IMR-90 (cell line): ENCODE measurements at regions not wholly inside any gene's neighbourhood (a gene's known extent, or its start where the extent isn't known, plus 50 kb on each side); places are given as distances from the start of the nearest gene placed in this dataset.

ENCODE experiments used
- ATAC-seq: fragments of 200-7000 bp; cut with Tn5 transposase; 2 replicates; pipeline ENCODE4 v1.9.1; 2020; ENCODE audit warnings: low read depth, mild to moderate bottlenecking, moderate library complexity
- BruUV-seq: library from RNA; stranded (reverse); fragments of 400-500 nt; replicated peaks from 2 replicates; lab custom pipeline; 2021; lab: Mats Ljungman, UMichigan
- CTCF ChIA-PET: fragments of 300-600 bp; formaldehyde crosslinking; extraction: SDS; loops from one replicate; lab custom pipeline; 2021; ENCODE audit warnings: antibody characterized with exemption; lab: Yijun Ruan, JAX
- POLR2A ChIA-PET: fragments of 300-600 bp; sonication (Branson Sonifier 250); formaldehyde crosslinking; loops from one replicate; lab custom pipeline; 2022; ENCODE audit warnings: antibody characterized with exemption; ENCODE audit not compliant: unreplicated experiment; lab: Charles Lee
- DNase-seq: peaks from one replicate; pipeline ENCODE4 v3.0.0; 2013
- H2AFZ ChIP-seq: replicated peaks from 2 replicates; pipeline ENCODE3; 2013; ENCODE audit warnings: low read length, mild to moderate bottlenecking; ENCODE audit not compliant: poor library complexity
- H2AK5ac ChIP-seq: 2 replicates; pipeline ENCODE4 v1.6.1; 2013; ENCODE audit warnings: low read depth, low read length, inconsistent platforms
- H2AK9ac ChIP-seq: replicated peaks from 2 replicates; pipeline ENCODE3; 2013; ENCODE audit warnings: mild to moderate bottlenecking, low read depth, low read length, moderate library complexity; ENCODE audit not compliant: poor library complexity
- H2BK120ac ChIP-seq: 2 replicates; pipeline ENCODE4 v1.6.1; 2013; ENCODE audit warnings: low read depth, low read length, inconsistent platforms
- H2BK15ac ChIP-seq: 3 replicates; pipeline ENCODE4 v1.6.1; 2013; ENCODE audit warnings: low read depth, low read length, inconsistent platforms
- H2BK20ac ChIP-seq: 2 replicates; pipeline ENCODE4 v1.6.1; 2013; ENCODE audit warnings: low read depth, mild to moderate bottlenecking, inconsistent platforms, low read length, moderate library complexity
- H2BK5ac ChIP-seq: 2 replicates; pipeline ENCODE4 v1.6.1; 2013; ENCODE audit warnings: mild to moderate bottlenecking, low read depth, low read length, inconsistent platforms; ENCODE audit not compliant: poor library complexity, severe bottlenecking
- H3K14ac ChIP-seq: replicated peaks from 2 replicates; pipeline ENCODE4 v1.6.1; 2013; ENCODE audit warnings: low read depth, low read length, inconsistent platforms
- H3K18ac ChIP-seq: 2 replicates; pipeline ENCODE4 v1.6.1; 2013; ENCODE audit warnings: low read depth, low read length, control low read depth
- H3K23ac ChIP-seq: 2 replicates; pipeline ENCODE4 v1.6.1; 2013; ENCODE audit warnings: low read depth, low read length, inconsistent platforms
- H3K27ac ChIP-seq: 2 replicates; pipeline ENCODE4 v1.5.1; 2013; ENCODE audit warnings: mild to moderate bottlenecking, control low read depth, low read length; ENCODE audit not compliant: insufficient read depth
- H3K27me3 ChIP-seq: 2 replicates; pipeline ENCODE4 v1.6.1; 2013; ENCODE audit warnings: low read length; ENCODE audit not compliant: control insufficient read depth, insufficient read depth
- H3K36me3 ChIP-seq: 2 replicates; pipeline ENCODE4 v1.6.1; 2013; ENCODE audit warnings: low read length, mixed read lengths; ENCODE audit not compliant: control insufficient read depth, insufficient read depth
- H3K4ac ChIP-seq: 2 replicates; pipeline ENCODE4 v1.6.1; 2013; ENCODE audit warnings: low read depth, low read length, inconsistent platforms
- H3K4me1 ChIP-seq: 2 replicates; pipeline ENCODE4 v1.6.1; 2013; ENCODE audit warnings: low read length, mixed read lengths; ENCODE audit not compliant: control insufficient read depth, insufficient read depth
- H3K4me2 ChIP-seq: 2 replicates; pipeline ENCODE4 v1.6.1; 2013; ENCODE audit warnings: low read depth, mild to moderate bottlenecking, control low read depth, low read length, moderate library complexity
- H3K4me3 ChIP-seq: 2 replicates; pipeline ENCODE4 v1.5.1; 2013; ENCODE audit warnings: low read depth, mild to moderate bottlenecking, control low read depth, low read length, moderate library complexity; ENCODE audit not compliant: insufficient read depth
- H3K56ac ChIP-seq: 2 replicates; pipeline ENCODE4 v1.6.1; 2013; ENCODE audit warnings: low read length, inconsistent platforms; ENCODE audit not compliant: insufficient read depth; ENCODE audit errors: extremely low read depth
- H3K79me1 ChIP-seq, 2 experiments: 2 replicates each; pipeline ENCODE4 v1.6.1; 2013; ENCODE audit warnings: low read length in 2 of 2, inconsistent platforms in 1 of 2, low read depth in 1 of 2
- H3K9ac ChIP-seq: 2 replicates; pipeline ENCODE4 v1.6.1; 2013; ENCODE audit warnings: low read depth, low read length, control low read depth
- H3K9me1 ChIP-seq: 2 replicates; pipeline ENCODE4 v1.6.1; 2013; ENCODE audit warnings: low read length, inconsistent platforms; ENCODE audit not compliant: insufficient read depth
- H3K9me3 ChIP-seq: 2 replicates; pipeline ENCODE4 v1.6.1; 2013; ENCODE audit warnings: low read length; ENCODE audit not compliant: control insufficient read depth, insufficient read depth
- H4K20me1 ChIP-seq: 2 replicates; pipeline ENCODE4 v1.6.1; 2013; ENCODE audit warnings: low read length, inconsistent platforms; ENCODE audit not compliant: insufficient read depth
- H4K5ac ChIP-seq: 2 replicates; pipeline ENCODE4 v1.6.1; 2013; ENCODE audit warnings: mild to moderate bottlenecking, low read depth, low read length, control low read depth
- H4K8ac ChIP-seq, 2 experiments: 2 replicates each; pipeline ENCODE4 v1.6.1; 2013; ENCODE audit warnings: low read depth in 2 of 2, low read length in 2 of 2, control low read depth in 1 of 2, inconsistent platforms in 1 of 2
- H4K91ac ChIP-seq: 2 replicates; pipeline ENCODE4 v1.6.1; 2013; ENCODE audit warnings: low read depth, low read length, inconsistent platforms; ENCODE audit not compliant: insufficient read depth
- FOS ChIP-seq: fragments of 150-350 bp; IDR thresholded peaks from 2 replicates; pipeline ENCODE4 v1.6.1; 2016; ENCODE audit warnings: low read depth, low read length
- MAFK ChIP-seq: IDR thresholded peaks from 2 replicates; pipeline ENCODE4 v1.6.1; 2012; ENCODE audit warnings: low read depth, low read length, improper control_type of control experiment
- MXI1 ChIP-seq: IDR thresholded peaks from 2 replicates; pipeline ENCODE4 v1.6.1; 2012; ENCODE audit warnings: low read depth, mild to moderate bottlenecking, low read length, moderate library complexity, borderline replicate concordance
- WGBS, 2 experiments: methylation state at CpG; one replicate each; pipeline versions ENCODE4 v1.1.5 to v1.1.7; 2013; ENCODE audit warnings: missing lambda C conversion rate in 2 of 2; ENCODE audit not compliant: insufficient read length in 1 of 2; ENCODE audit errors: extremely low coverage in 2 of 2; 5-methylcytosine and 5-hydroxymethylcytosine counted together
- dilution Hi-C: fragments of 300-500 bp; cut with HindIII; formaldehyde crosslinking; loops from one replicate; pipeline ENCODE4 v1.14.3; 2018; ENCODE audit warnings: low sequenced_read_pairs; ENCODE audit not compliant: unreplicated experiment
- in situ Hi-C: fragments of 300-500 bp; cut with MboI; formaldehyde crosslinking; loops from 3 replicates; pipeline ENCODE4 v1.14.3; 2019; ENCODE audit warnings: low sequenced_read_pairs, inconsistent platforms, mixed read lengths
- intact Hi-C: fragments of 100-400 bp; cut with micrococcal nuclease; formaldehyde crosslinking; loops from 2 replicates; pipeline ENCODE4 v1.10.0; 2022

GRCh38 chr6:137269803-137270202 is 50.6 kb upstream of the IFNGR1 start:
- DNase-seq: no peak
- no peaks in the 10 kb centered on the region for H3K9me1 ChIP-seq
- H3K27me3 ChIP-seq: peaks cover 13% of the 10 kb centered on the region
- no peak overlapping the region for H3K4ac ChIP-seq
- H3K4me3 ChIP-seq: no peak overlapping the region
- H3K56ac ChIP-seq: no peak overlapping the region
- H4K8ac ChIP-seq: no peak overlapping the region
- no peak overlapping the region for H4K5ac ChIP-seq
- no peak overlapping the region for H2AK9ac ChIP-seq
- no peak overlapping the region for H3K14ac ChIP-seq
- ChIA-PET CTCF (no interaction called here), POLR2A (no interaction called here)
- H3K23ac ChIP-seq: no peak overlapping the region
- no peak overlapping the region for H3K9ac ChIP-seq
- H3K36me3 ChIP-seq: no peaks in the 10 kb centered on the region
- no TSS peak for BruUV-seq
- ATAC-seq: no peak
- H3K4me1 ChIP-seq: 0 out of 2 replicates have a peak, but pooled peaks cover 1% of the 10 kb centered on the region
- no peaks in the 10 kb centered on the region for H3K79me1 ChIP-seq
- no peak overlapping the region for H3K27ac ChIP-seq
- no peak overlapping the region for H2AK5ac ChIP-seq
- no peak for TF ChIP-seq FOS
- TF ChIP-seq MAFK: no peak
- no peak for TF ChIP-seq MXI1
- intact Hi-C loops (loop anchor here (5.0 kb wide), 1 partner anchor 178 kb away; no protein-coding TSS in a partner anchor), dilution Hi-C loops (no loop called here), in situ Hi-C loops (no loop called here)
- H3K9me3 ChIP-seq: no peaks in the 10 kb centered on the region; the same call in 1 of the 2 replicates
- H2AFZ ChIP-seq: no peak overlapping the region
- no peak overlapping the region for H3K4me2 ChIP-seq
- H2BK15ac ChIP-seq: no peak overlapping the region
- H2BK120ac ChIP-seq: no peak overlapping the region
- no peak overlapping the region for H2BK5ac ChIP-seq
- H4K91ac ChIP-seq: no peak overlapping the region
- no peak overlapping the region for H2BK20ac ChIP-seq
- no peak overlapping the region for H3K18ac ChIP-seq
- H4K20me1 ChIP-seq: no peaks in the 10 kb centered on the region
- WGBS, 2 experiments: no CpG with 5 or more reads among the region's 3 CpGs
